WI38 (cell line): ENCODE measurements at regions not wholly inside any gene's neighbourhood (a gene's known extent, or its start where the extent isn't known, plus 50 kb on each side); places are given as distances from the start of the nearest gene placed in this dataset.

Experiments
- H3K4me3 ChIP-seq: 2 replicates; pipeline ENCODE4 v1.5.1; 2011; ENCODE audit warnings: low read depth, mild to moderate bottlenecking, control low read depth, low read length
- CTCF ChIP-seq: IDR thresholded peaks from 2 replicates; pipeline ENCODE4 v1.5.1; 2012; ENCODE audit warnings: low read depth, mild to moderate bottlenecking, control low read depth, low read length

GRCh38 chr20:22652681-22653588, 68.6 kb upstream of the FOXA2 start:
- H3K4me3 ChIP-seq, result no peak overlapping the region
- TF ChIP-seq CTCF, result no peak

GRCh38 chr20:22653658-22654642, 69.6 kb upstream of the FOXA2 start:
- no peak overlapping the region for H3K4me3 ChIP-seq
- TF ChIP-seq CTCF, result no peak

- H3K4me3 ChIP-seq, result no peak overlapping the region
- TF ChIP-seq CTCF, result no peak
Measured at GRCh38 chr20:22663528-22664025, 79.2 kb upstream of the FOXA2 start.

- no peak for TF ChIP-seq CTCF
- H3K4me3 ChIP-seq, result no peak overlapping the region
Measured at GRCh38 chr20:22667198-22667597, 82.8 kb upstream of the FOXA2 start.

- H3K4me3 ChIP-seq, result no peak overlapping the region
- TF ChIP-seq CTCF, result no peak
Measured at GRCh38 chr20:22672191-22672590, 87.8 kb upstream of the FOXA2 start.

- H3K4me3 ChIP-seq, result no peak overlapping the region
- no peak for TF ChIP-seq CTCF
Measured at GRCh38 chr20:22673467-22673866, 89.1 kb upstream of the FOXA2 start.
